Endothelial cell of umbilical vein (primary cell): ENCODE measurements at regions not wholly inside any gene's neighbourhood (a gene's known extent, or its start where the extent isn't known, plus 50 kb on each side); places are given as distances from the start of the nearest gene placed in this dataset.

Experiments
- BruUV-seq: library from RNA; stranded (reverse); fragments of 400-500 nt; replicated peaks from 2 replicates; lab custom pipeline; 2021; lab: Mats Ljungman, UMichigan
- CTCF ChIA-PET: fragments of 300-600, 350-600 bp; sonication (Branson Sonifier 250); formaldehyde crosslinking; loops from one replicate; lab custom pipeline; 2021; ENCODE audit warnings: antibody characterized with exemption, inconsistent platforms; lab: Charles Lee
- POLR2A ChIA-PET: fragments of 300-600, 350-600 bp; sonication (Branson Sonifier 250); formaldehyde crosslinking; loops from one replicate; lab custom pipeline; 2021; ENCODE audit warnings: antibody characterized with exemption, inconsistent platforms; lab: Charles Lee
- DNase-seq: peaks from one replicate; pipeline ENCODE4 v3.0.0-alpha.2; 2011; ENCODE audit warnings: low read depth, low spot score
- FAIRE-seq: peaks from 2 replicates; lab custom pipeline; 2011; peaks lifted over from hg19 to GRCh38; lab: Jason Lieb, UNC
- H2AFZ ChIP-seq: 2 replicates; pipeline ENCODE4 v1.6.0; 2012; ENCODE audit warnings: low read depth, low read length, control low read depth, inconsistent platforms
- H3K27ac ChIP-seq: 2 replicates; pipeline ENCODE4 v1.5.1; 2011; ENCODE audit warnings: low read depth, mild to moderate bottlenecking, control low read depth, low read length, moderate library complexity; ENCODE audit not compliant: insufficient read depth
- H3K27me3 ChIP-seq, 2 experiments: 2 replicates each; pipeline versions ENCODE4 v1.6.0 to v1.6.1; 2011; ENCODE audit warnings: low read length in 2 of 2, mixed read lengths in 1 of 2; ENCODE audit not compliant: control insufficient read depth in 2 of 2, insufficient read depth in 2 of 2
- H3K36me3 ChIP-seq, 2 experiments: 2 replicates in 1 of 2; 3 replicates in 1 of 2; pipeline ENCODE4 v1.5.1; 2011; ENCODE audit warnings: low read length in 2 of 2, mild to moderate bottlenecking in 1 of 2, moderate library complexity in 1 of 2; ENCODE audit not compliant: control insufficient read depth in 2 of 2, insufficient read depth in 2 of 2; ENCODE audit errors: extremely low read depth in 1 of 2
- H3K4me1 ChIP-seq: 3 replicates; pipeline ENCODE4 v1.5.1; 2011; ENCODE audit warnings: mild to moderate bottlenecking, low read length; ENCODE audit not compliant: control insufficient read depth, insufficient read depth; ENCODE audit errors: extremely low read depth
- H3K4me2 ChIP-seq: 2 replicates; pipeline ENCODE4 v1.6.1; 2011; ENCODE audit warnings: low read length, control low read depth, mixed read lengths; ENCODE audit not compliant: insufficient read depth
- H3K4me3 ChIP-seq, 3 experiments: fragments of 200-600 bp in 1 of 3; sonication (generic), shearing (Covaris generic) in 1 of 3; replicated peaks in 1 of 3; 2 replicates each; pipeline ENCODE4 v1.5.1; 2011 to 2016; ENCODE audit warnings: control low read depth in 3 of 3, low read length in 3 of 3, mild to moderate bottlenecking in 2 of 3, inconsistent platforms in 1 of 3, low read depth in 1 of 3, moderate library complexity in 1 of 3; ENCODE audit not compliant: insufficient read depth in 1 of 3
- H3K79me2 ChIP-seq: 2 replicates; pipeline ENCODE4 v1.6.0; 2012; ENCODE audit warnings: low read length, inconsistent platforms; ENCODE audit not compliant: control insufficient read depth, insufficient read depth
- H3K9ac ChIP-seq: replicated peaks from 2 replicates; pipeline ENCODE3; 2011; ENCODE audit warnings: low read length, control low read depth; ENCODE audit not compliant: insufficient read depth; ENCODE audit errors: extremely low read depth
- H3K9me1 ChIP-seq: replicated peaks from 3 replicates; pipeline ENCODE4 v1.6.0; 2011; ENCODE audit warnings: mild to moderate bottlenecking, low read length; ENCODE audit not compliant: control insufficient read depth, insufficient read depth; ENCODE audit errors: extremely low read depth
- H3K9me3 ChIP-seq: replicated peaks from 2 replicates; pipeline ENCODE4 v1.5.1; 2012; ENCODE audit warnings: low read length, inconsistent platforms; ENCODE audit not compliant: control insufficient read depth, insufficient read depth
- H4K20me1 ChIP-seq: replicated peaks from 2 replicates; pipeline ENCODE3; 2011; ENCODE audit warnings: mild to moderate bottlenecking, low read length; ENCODE audit not compliant: control insufficient read depth, insufficient read depth; ENCODE audit errors: extremely low read depth
- CTCF ChIP-seq, 2 donors: IDR thresholded peaks; 1 replicate in 1 of 2; 2 replicates in 1 of 2; pipeline ENCODE4 v1.5.1; 2011; ENCODE audit warnings: low read length in 2 of 2, mild to moderate bottlenecking in 2 of 2, moderate library complexity in 2 of 2, control low read depth in 1 of 2, inconsistent platforms in 1 of 2, low read depth in 1 of 2; ENCODE audit not compliant: insufficient read depth in 1 of 2; ENCODE audit errors: extremely low read depth in 1 of 2
- EZH2 ChIP-seq: IDR thresholded peaks from 2 replicates; pipeline ENCODE4 v1.6.1; 2012; ENCODE audit warnings: borderline replicate concordance, low read depth, mild to moderate bottlenecking, moderate library complexity, low read length, inconsistent platforms; ENCODE audit not compliant: severe bottlenecking
- FOS ChIP-seq: IDR thresholded peaks from 2 replicates; pipeline ENCODE4 v1.6.1; 2011; ENCODE audit warnings: mild to moderate bottlenecking, low read length, moderate library complexity, borderline replicate concordance; ENCODE audit not compliant: insufficient read depth
- GATA2 ChIP-seq: IDR thresholded peaks from 2 replicates; pipeline ENCODE4 v1.7.0; 2011; ENCODE audit warnings: low read depth, mild to moderate bottlenecking, moderate library complexity, mixed read lengths, low read length; ENCODE audit not compliant: insufficient read length, insufficient read depth
- JUN ChIP-seq: IDR thresholded peaks from 2 replicates; pipeline ENCODE4 v1.6.1; 2011; ENCODE audit warnings: borderline replicate concordance, low read depth; ENCODE audit not compliant: insufficient read length, insufficient read depth
- MAX ChIP-seq: IDR thresholded peaks from 2 replicates; pipeline ENCODE4 v1.6.1; 2011; ENCODE audit not compliant: insufficient read depth, insufficient read length
- MYC ChIP-seq: IDR thresholded peaks from one replicate; pipeline ENCODE4 v1.6.1; 2011; ENCODE audit warnings: mild to moderate bottlenecking, low read depth, low read length
- POLR2A ChIP-seq: IDR thresholded peaks from 2 replicates; pipeline ENCODE4 v1.6.1; 2012; ENCODE audit warnings: low read depth, mild to moderate bottlenecking, control low read depth, low read length
- POLR2AphosphoS5 ChIP-seq: IDR thresholded peaks from 2 replicates; pipeline ENCODE4 v1.6.1; 2012; ENCODE audit warnings: low read depth, mild to moderate bottlenecking, control low read depth, low read length, moderate library complexity; ENCODE audit not compliant: insufficient read depth
- dilution Hi-C: fragments of 300-500 bp; cut with MboI; formaldehyde crosslinking; loops from one replicate; pipeline ENCODE4 v1.15.0; 2019; ENCODE audit warnings: low sequenced_read_pairs; ENCODE audit not compliant: extremely low pct_ligation_motif_present
- intact Hi-C: fragments of 100-400 bp; cut with micrococcal nuclease; formaldehyde crosslinking; loops from one replicate; pipeline ENCODE4 v1.10.0; 2022

- no TSS peak for BruUV-seq
- Histone ChIP-seq H3K4me1 (no peaks in the 10 kb centered on the region), H3K4me3 (no peak overlapping the region), H4K20me1 (no peaks in the 10 kb centered on the region), H3K27me3 (no peaks in the 10 kb centered on the region), H3K4me2 (no peak overlapping the region), H3K9me1 (no peaks in the 10 kb centered on the region), H3K9ac (no peak overlapping the region), H3K27ac (no peak overlapping the region), H2AFZ (no peak overlapping the region), H3K36me3 (no peaks in the 10 kb centered on the region), H3K9me3 (no peaks in the 10 kb centered on the region), H3K79me2 (no peaks in the 10 kb centered on the region)
- ChIA-PET CTCF (no interaction called here), POLR2A (no interaction called here)
- intact Hi-C loops (no loop called here), dilution Hi-C loops (no loop called here)
- DNase-seq (no peak), FAIRE-seq (no peak)
- no peak for TF ChIP-seq MAX
- no peak for TF ChIP-seq GATA2
- no peak for TF ChIP-seq MYC
- TF ChIP-seq POLR2A, result no peak
- no peak for TF ChIP-seq CTCF (IDR thresholded peaks at IDR 0.05; ENCODE audit: extremely low read depth in 1 of 2, insufficient read depth in 1 of 2, low read depth in 1 of 2, low read length in 2 of 2)
Observed at GRCh38 chr15:54979964-54980363, 216.8 kb downstream of the RSL24D1 start.

- no peak overlapping the region for H3K27ac ChIP-seq
- H3K79me2 ChIP-seq, result no peaks in the 10 kb centered on the region
- DNase-seq (no peak), FAIRE-seq (no peak)
- no peaks in the 10 kb centered on the region for H3K36me3 ChIP-seq
- H4K20me1 ChIP-seq, result no peaks in the 10 kb centered on the region
- no TSS peak for BruUV-seq
- no peak overlapping the region for H3K4me3 ChIP-seq
- no peaks in the 10 kb centered on the region for H3K9me3 ChIP-seq
- no peak overlapping the region for H3K9ac ChIP-seq
- ChIA-PET CTCF (no interaction called here), POLR2A (no interaction called here)
- dilution Hi-C loops (no loop called here), intact Hi-C loops (no loop called here)
- no peak overlapping the region for H3K4me2 ChIP-seq
- no peaks in the 10 kb centered on the region for H3K27me3 ChIP-seq
- H3K9me1 ChIP-seq, result no peaks in the 10 kb centered on the region
- H2AFZ ChIP-seq, result no peak overlapping the region
- no peaks in the 10 kb centered on the region for H3K4me1 ChIP-seq
- TF ChIP-seq FOS (no peak), MAX (no peak), CTCF (IDR thresholded peaks at IDR 0.05; ENCODE audit: extremely low read depth in 1 of 2, insufficient read depth in 1 of 2, low read depth in 1 of 2, low read length in 2 of 2) (no peak), POLR2A (no peak), EZH2 (no peak), MYC (no peak), JUN (no peak), GATA2 (no peak), POLR2AphosphoS5 (no peak)
Observed at GRCh38 chr15:54962637-54963036, 234.1 kb downstream of the RSL24D1 start.
